IMR-90 (cell line): ENCODE measurements at regions not wholly inside any gene's neighbourhood (a gene's known extent, or its start where the extent isn't known, plus 50 kb on each side); places are given as distances from the start of the nearest gene placed in this dataset.

Experiments
- ATAC-seq: fragments of 200-7000 bp; cut with Tn5 transposase; 2 replicates; pipeline ENCODE4 v1.9.1; 2020; ENCODE audit warnings: low read depth, mild to moderate bottlenecking, moderate library complexity
- BruUV-seq: library from RNA; stranded (reverse); fragments of 400-500 nt; replicated peaks from 2 replicates; lab custom pipeline; 2021; lab: Mats Ljungman, UMichigan
- CTCF ChIA-PET: fragments of 300-600 bp; formaldehyde crosslinking; extraction: SDS; loops from one replicate; lab custom pipeline; 2021; ENCODE audit warnings: antibody characterized with exemption; lab: Yijun Ruan, JAX
- POLR2A ChIA-PET: fragments of 300-600 bp; sonication (Branson Sonifier 250); formaldehyde crosslinking; loops from one replicate; lab custom pipeline; 2022; ENCODE audit warnings: antibody characterized with exemption; ENCODE audit not compliant: unreplicated experiment; lab: Charles Lee
- DNase-seq: peaks from one replicate; pipeline ENCODE4 v3.0.0; 2013
- H2AFZ ChIP-seq: replicated peaks from 2 replicates; pipeline ENCODE3; 2013; ENCODE audit warnings: low read length, mild to moderate bottlenecking; ENCODE audit not compliant: poor library complexity
- H2AK5ac ChIP-seq: 2 replicates; pipeline ENCODE4 v1.6.1; 2013; ENCODE audit warnings: low read depth, low read length, inconsistent platforms
- H2AK9ac ChIP-seq: replicated peaks from 2 replicates; pipeline ENCODE3; 2013; ENCODE audit warnings: mild to moderate bottlenecking, low read depth, low read length, moderate library complexity; ENCODE audit not compliant: poor library complexity
- H2BK120ac ChIP-seq: 2 replicates; pipeline ENCODE4 v1.6.1; 2013; ENCODE audit warnings: low read depth, low read length, inconsistent platforms
- H2BK15ac ChIP-seq: 3 replicates; pipeline ENCODE4 v1.6.1; 2013; ENCODE audit warnings: low read depth, low read length, inconsistent platforms
- H2BK20ac ChIP-seq: 2 replicates; pipeline ENCODE4 v1.6.1; 2013; ENCODE audit warnings: low read depth, mild to moderate bottlenecking, inconsistent platforms, low read length, moderate library complexity
- H2BK5ac ChIP-seq: 2 replicates; pipeline ENCODE4 v1.6.1; 2013; ENCODE audit warnings: mild to moderate bottlenecking, low read depth, low read length, inconsistent platforms; ENCODE audit not compliant: poor library complexity, severe bottlenecking
- H3K14ac ChIP-seq: replicated peaks from 2 replicates; pipeline ENCODE4 v1.6.1; 2013; ENCODE audit warnings: low read depth, low read length, inconsistent platforms
- H3K18ac ChIP-seq: 2 replicates; pipeline ENCODE4 v1.6.1; 2013; ENCODE audit warnings: low read depth, low read length, control low read depth
- H3K23ac ChIP-seq: 2 replicates; pipeline ENCODE4 v1.6.1; 2013; ENCODE audit warnings: low read depth, low read length, inconsistent platforms
- H3K27ac ChIP-seq: 2 replicates; pipeline ENCODE4 v1.5.1; 2013; ENCODE audit warnings: mild to moderate bottlenecking, control low read depth, low read length; ENCODE audit not compliant: insufficient read depth
- H3K27me3 ChIP-seq: 2 replicates; pipeline ENCODE4 v1.6.1; 2013; ENCODE audit warnings: low read length; ENCODE audit not compliant: control insufficient read depth, insufficient read depth
- H3K36me3 ChIP-seq: 2 replicates; pipeline ENCODE4 v1.6.1; 2013; ENCODE audit warnings: low read length, mixed read lengths; ENCODE audit not compliant: control insufficient read depth, insufficient read depth
- H3K4ac ChIP-seq: 2 replicates; pipeline ENCODE4 v1.6.1; 2013; ENCODE audit warnings: low read depth, low read length, inconsistent platforms
- H3K4me1 ChIP-seq: 2 replicates; pipeline ENCODE4 v1.6.1; 2013; ENCODE audit warnings: low read length, mixed read lengths; ENCODE audit not compliant: control insufficient read depth, insufficient read depth
- H3K4me2 ChIP-seq: 2 replicates; pipeline ENCODE4 v1.6.1; 2013; ENCODE audit warnings: low read depth, mild to moderate bottlenecking, control low read depth, low read length, moderate library complexity
- H3K4me3 ChIP-seq: 2 replicates; pipeline ENCODE4 v1.5.1; 2013; ENCODE audit warnings: low read depth, mild to moderate bottlenecking, control low read depth, low read length, moderate library complexity; ENCODE audit not compliant: insufficient read depth
- H3K56ac ChIP-seq: 2 replicates; pipeline ENCODE4 v1.6.1; 2013; ENCODE audit warnings: low read length, inconsistent platforms; ENCODE audit not compliant: insufficient read depth; ENCODE audit errors: extremely low read depth
- H3K79me1 ChIP-seq, 2 experiments: 2 replicates each; pipeline ENCODE4 v1.6.1; 2013; ENCODE audit warnings: low read length in 2 of 2, inconsistent platforms in 1 of 2, low read depth in 1 of 2
- H3K9ac ChIP-seq: 2 replicates; pipeline ENCODE4 v1.6.1; 2013; ENCODE audit warnings: low read depth, low read length, control low read depth
- H3K9me1 ChIP-seq: 2 replicates; pipeline ENCODE4 v1.6.1; 2013; ENCODE audit warnings: low read length, inconsistent platforms; ENCODE audit not compliant: insufficient read depth
- H3K9me3 ChIP-seq: 2 replicates; pipeline ENCODE4 v1.6.1; 2013; ENCODE audit warnings: low read length; ENCODE audit not compliant: control insufficient read depth, insufficient read depth
- H4K20me1 ChIP-seq: 2 replicates; pipeline ENCODE4 v1.6.1; 2013; ENCODE audit warnings: low read length, inconsistent platforms; ENCODE audit not compliant: insufficient read depth
- H4K5ac ChIP-seq: 2 replicates; pipeline ENCODE4 v1.6.1; 2013; ENCODE audit warnings: mild to moderate bottlenecking, low read depth, low read length, control low read depth
- H4K8ac ChIP-seq, 2 experiments: 2 replicates each; pipeline ENCODE4 v1.6.1; 2013; ENCODE audit warnings: low read depth in 2 of 2, low read length in 2 of 2, control low read depth in 1 of 2, inconsistent platforms in 1 of 2
- H4K91ac ChIP-seq: 2 replicates; pipeline ENCODE4 v1.6.1; 2013; ENCODE audit warnings: low read depth, low read length, inconsistent platforms; ENCODE audit not compliant: insufficient read depth
- BHLHE40 ChIP-seq: fragments of 150-350 bp; IDR thresholded peaks from 2 replicates; pipeline ENCODE4 v1.6.1; 2016; ENCODE audit warnings: mild to moderate bottlenecking, low read depth, low read length
- CTCF ChIP-seq: conservative IDR thresholded peaks from 2 replicates; pipeline ENCODE4 v1.5.1; 2012; ENCODE audit warnings: mild to moderate bottlenecking, low read depth, low read length, improper control_type of control experiment
- ELK1 ChIP-seq: fragments of 150-350 bp; IDR thresholded peaks from 2 replicates; pipeline ENCODE4 v1.6.1; 2016; ENCODE audit warnings: low read depth, mild to moderate bottlenecking, low read length, moderate library complexity, borderline replicate concordance
- FOS ChIP-seq: fragments of 150-350 bp; IDR thresholded peaks from 2 replicates; pipeline ENCODE4 v1.6.1; 2016; ENCODE audit warnings: low read depth, low read length
- MXI1 ChIP-seq: IDR thresholded peaks from 2 replicates; pipeline ENCODE4 v1.6.1; 2012; ENCODE audit warnings: low read depth, mild to moderate bottlenecking, low read length, moderate library complexity, borderline replicate concordance
- NFE2L2 ChIP-seq: fragments of 150-350 bp; IDR thresholded peaks from 2 replicates; pipeline ENCODE4 v1.6.1; 2016; ENCODE audit warnings: low read depth, mild to moderate bottlenecking, low read length
- POLR2A ChIP-seq: IDR thresholded peaks from 2 replicates; pipeline ENCODE4 v1.6.1; 2012; ENCODE audit warnings: mild to moderate bottlenecking, low read depth, low read length
- RAD21 ChIP-seq: IDR thresholded peaks from 2 replicates; pipeline ENCODE4 v1.6.1; 2012; ENCODE audit warnings: low read length, improper control_type of control experiment
- RCOR1 ChIP-seq: IDR thresholded peaks from 2 replicates; pipeline ENCODE4 v1.6.1; 2012; ENCODE audit warnings: mild to moderate bottlenecking, low read length, improper control_type of control experiment; ENCODE audit not compliant: insufficient replicate concordance
- SMC3 ChIP-seq: fragments of 150-350 bp; IDR thresholded peaks from 2 replicates; pipeline ENCODE4 v1.6.1; 2016; ENCODE audit warnings: low read depth, mild to moderate bottlenecking, antibody characterized with exemption, low read length, moderate library complexity
- dilution Hi-C: fragments of 300-500 bp; cut with HindIII; formaldehyde crosslinking; loops from one replicate; pipeline ENCODE4 v1.14.3; 2018; ENCODE audit warnings: low sequenced_read_pairs; ENCODE audit not compliant: unreplicated experiment
- in situ Hi-C: fragments of 300-500 bp; cut with MboI; formaldehyde crosslinking; loops from 3 replicates; pipeline ENCODE4 v1.14.3; 2019; ENCODE audit warnings: low sequenced_read_pairs, inconsistent platforms, mixed read lengths
- intact Hi-C: fragments of 100-400 bp; cut with micrococcal nuclease; formaldehyde crosslinking; loops from 2 replicates; pipeline ENCODE4 v1.10.0; 2022

- TF ChIP-seq CTCF (no peak), MXI1 (no peak), RAD21 (no peak)
Observed at GRCh38 chr3:55164876-55165275, 237.0 kb upstream of the LRTM1 start (continued).

- Histone ChIP-seq H2AK5ac (peak overlapping the region; percentile 100), H3K14ac (peak overlapping the region; percentile 96), H3K4me1 (peaks cover 38% of the 10 kb centered on the region), H3K4ac (peak overlapping the region; percentile 96), H2AK9ac (no peak overlapping the region), H4K8ac (peak overlapping the region; percentile 89), H3K27me3 (no peaks in the 10 kb centered on the region), H2BK120ac (peak overlapping the region; percentile 99), H3K4me3 (no peak overlapping the region), H3K56ac (peak overlapping the region; percentile 84; the same call in 1 of the 2 replicates), H2BK5ac (peak overlapping the region; percentile 100), H3K23ac (peak overlapping the region; percentile 86), H3K9me3 (no peaks in the 10 kb centered on the region), H3K79me1 (peaks cover 3 to 19% of the 10 kb centered on the region in 2 experiments; a peak in 3 of 4 replicates), H3K18ac (peak overlapping the region; percentile 90), H2BK15ac (peak overlapping the region; percentile 97), H3K36me3 (no peaks in the 10 kb centered on the region), H4K5ac (peak overlapping the region; percentile 93), H3K27ac (peak overlapping the region; percentile 47), H3K4me2 (no peak overlapping the region), H3K9ac (no peak overlapping the region; the same call in 1 of the 2 replicates), H2AFZ (no peak overlapping the region), H3K9me1 (peaks cover 27% of the 10 kb centered on the region), H4K91ac (peak overlapping the region; percentile 97), H4K20me1 (no peaks in the 10 kb centered on the region), H2BK20ac (peak overlapping the region; percentile 94)
- in situ Hi-C loops (loop anchor here (10.0 kb wide), 1 partner anchor 561 kb away; no protein-coding TSS in a partner anchor), intact Hi-C loops (loop anchor here (10.0 kb wide), 2 partner anchors 731 to 881 kb away; no protein-coding TSS in a partner anchor), dilution Hi-C loops (no loop called here)
- ChIA-PET POLR2A (no interaction called here), CTCF (no interaction called here)
- no peak for ATAC-seq
- DNase-seq: no peak
- no TSS peak for BruUV-seq
- TF ChIP-seq POLR2A (no peak), MXI1 (no peak), NFE2L2 (no peak), ELK1 (no peak), BHLHE40 (no peak), SMC3 (no peak), RCOR1 (no peak), FOS (no peak)
Observed at GRCh38 chr3:55164191-55164590, 236.3 kb upstream of the LRTM1 start.
